Kidney epithelial cell (primary cell): ENCODE measurements at regions not wholly inside any gene's neighbourhood (a gene's known extent, or its start where the extent isn't known, plus 50 kb on each side); places are given as distances from the start of the nearest gene placed in this dataset.
"Not testable (repeated sequence)": the region's sequence is repeated elsewhere in the genome, so short reads cannot be mapped to it uniquely, and the experiment has no call there.

Experiments used
- DNase-seq: peaks from one replicate; pipeline ENCODE4 v3.0.0-alpha.2; 2010; ENCODE audit warnings: low read depth
- H3K27me3 ChIP-seq: 2 replicates; pipeline ENCODE4 v1.6.0; 2011; ENCODE audit warnings: low read length; ENCODE audit not compliant: control insufficient read depth, insufficient read depth
- H3K36me3 ChIP-seq: 2 replicates; pipeline ENCODE4 v1.5.1; 2011; ENCODE audit warnings: low read length; ENCODE audit not compliant: control insufficient read depth, insufficient read depth
- H3K4me3 ChIP-seq: 2 replicates; pipeline ENCODE4 v1.5.1; 2011; ENCODE audit warnings: low read depth, mild to moderate bottlenecking, control low read depth, low read length
- TF ChIP-seq, protein P1 (sequence below): IDR thresholded peaks from 2 replicates; pipeline ENCODE4 v1.5.1; 2011; ENCODE audit warnings: mild to moderate bottlenecking, moderate library complexity, low read length, control low read depth, inconsistent platforms; ENCODE audit not compliant: insufficient read depth, poor library complexity, severe bottlenecking

DNA sequence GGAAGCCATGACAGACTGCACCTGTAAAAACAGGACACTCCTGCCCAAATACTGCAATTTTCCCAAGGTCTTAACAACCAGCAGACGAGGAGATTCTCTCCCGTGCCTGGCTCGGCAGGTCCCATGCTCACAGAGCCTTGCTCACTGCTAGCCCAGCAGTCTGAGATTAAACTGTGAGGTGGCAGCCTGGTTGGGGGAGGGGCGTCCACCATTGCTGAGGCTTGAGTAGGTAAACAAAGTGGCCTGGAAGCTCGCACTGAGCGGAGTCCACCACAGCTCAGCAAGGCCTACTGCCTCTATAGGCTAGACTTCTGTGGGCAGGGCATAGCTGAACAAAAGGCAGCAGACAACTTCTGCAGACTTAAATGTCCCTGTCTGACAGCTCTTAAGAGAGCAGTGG is 80.3 kb downstream of the ANXA5 start:
- not testable (repeated sequence) for H3K36me3 ChIP-seq, DNase-seq, H3K27me3 ChIP-seq, H3K4me3 ChIP-seq

GRCh38 chr4:121614101-121614500 is 82.7 kb downstream of the ANXA5 start:
- no peak for DNase-seq
- H3K36me3 ChIP-seq: no peaks in the 10 kb centered on the region
- TF ChIP-seq, protein P1, sequence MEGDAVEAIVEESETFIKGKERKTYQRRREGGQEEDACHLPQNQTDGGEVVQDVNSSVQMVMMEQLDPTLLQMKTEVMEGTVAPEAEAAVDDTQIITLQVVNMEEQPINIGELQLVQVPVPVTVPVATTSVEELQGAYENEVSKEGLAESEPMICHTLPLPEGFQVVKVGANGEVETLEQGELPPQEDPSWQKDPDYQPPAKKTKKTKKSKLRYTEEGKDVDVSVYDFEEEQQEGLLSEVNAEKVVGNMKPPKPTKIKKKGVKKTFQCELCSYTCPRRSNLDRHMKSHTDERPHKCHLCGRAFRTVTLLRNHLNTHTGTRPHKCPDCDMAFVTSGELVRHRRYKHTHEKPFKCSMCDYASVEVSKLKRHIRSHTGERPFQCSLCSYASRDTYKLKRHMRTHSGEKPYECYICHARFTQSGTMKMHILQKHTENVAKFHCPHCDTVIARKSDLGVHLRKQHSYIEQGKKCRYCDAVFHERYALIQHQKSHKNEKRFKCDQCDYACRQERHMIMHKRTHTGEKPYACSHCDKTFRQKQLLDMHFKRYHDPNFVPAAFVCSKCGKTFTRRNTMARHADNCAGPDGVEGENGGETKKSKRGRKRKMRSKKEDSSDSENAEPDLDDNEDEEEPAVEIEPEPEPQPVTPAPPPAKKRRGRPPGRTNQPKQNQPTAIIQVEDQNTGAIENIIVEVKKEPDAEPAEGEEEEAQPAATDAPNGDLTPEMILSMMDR: no peak

DNA sequence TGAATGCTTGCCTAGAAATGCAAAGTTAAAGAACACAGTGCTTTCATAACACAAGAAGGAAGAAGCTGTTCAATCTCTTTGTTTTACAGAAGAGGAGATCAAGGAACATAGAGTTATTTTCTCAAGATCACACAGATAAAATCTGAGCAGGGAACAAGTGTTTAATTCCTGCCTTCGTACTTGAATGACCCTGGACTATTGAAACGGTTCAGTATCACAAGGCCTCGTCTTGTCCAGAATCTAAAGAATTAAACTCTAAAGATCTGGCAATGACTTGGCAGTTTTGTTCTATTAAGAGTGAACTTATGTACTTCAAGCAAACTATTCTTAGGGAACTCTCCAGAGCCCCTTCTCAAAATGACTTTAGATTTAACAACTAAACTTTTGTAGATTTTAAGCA is 97.7 kb downstream of the ANXA5 start:
- no peaks in the 10 kb centered on the region for H3K27me3 ChIP-seq
- DNase-seq: no peak
- TF ChIP-seq, protein P1: no peak
- H3K4me3 ChIP-seq: no peak overlapping the region
- no peaks in the 10 kb centered on the region for H3K36me3 ChIP-seq

More at GRCh38 chr4:121614101-121614500, 82.7 kb downstream of the ANXA5 start:
- no peak overlapping the region for H3K4me3 ChIP-seq
- no peaks in the 10 kb centered on the region for H3K27me3 ChIP-seq

DNA sequence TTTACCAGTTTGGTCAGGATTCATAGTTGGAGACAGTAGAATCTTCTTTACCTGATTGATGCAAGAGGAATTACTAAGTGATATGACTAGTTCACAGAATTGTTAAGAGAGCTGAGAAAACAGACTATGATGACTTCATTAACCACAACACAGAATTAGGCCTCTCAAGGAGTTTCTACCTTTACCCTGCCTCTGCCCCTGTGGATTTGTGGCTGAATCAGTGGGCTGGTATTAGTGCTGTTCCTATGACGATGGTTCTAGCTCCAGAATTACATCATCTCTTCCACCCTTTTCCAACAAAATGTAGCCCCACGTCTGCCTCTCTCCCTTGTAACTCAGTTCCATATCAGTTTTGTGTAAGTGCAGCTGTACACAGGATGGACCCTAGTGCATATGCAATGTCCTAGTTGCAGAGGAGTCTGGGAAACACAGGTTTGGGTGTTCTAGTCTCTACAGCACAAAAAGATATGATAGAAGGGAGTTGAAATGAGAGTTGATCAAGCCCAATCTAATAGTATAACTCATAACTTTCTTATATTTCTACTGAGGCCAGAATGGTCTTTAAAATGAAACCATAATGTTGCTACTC is 99.3 kb downstream of the ANXA5 start:
- H3K4me3 ChIP-seq: no peak overlapping the region
- H3K36me3 ChIP-seq: no peaks in the 10 kb centered on the region
- peak; percentile 77 for DNase-seq
- TF ChIP-seq, protein P1: no peak
- no peaks in the 10 kb centered on the region for H3K27me3 ChIP-seq

DNA sequence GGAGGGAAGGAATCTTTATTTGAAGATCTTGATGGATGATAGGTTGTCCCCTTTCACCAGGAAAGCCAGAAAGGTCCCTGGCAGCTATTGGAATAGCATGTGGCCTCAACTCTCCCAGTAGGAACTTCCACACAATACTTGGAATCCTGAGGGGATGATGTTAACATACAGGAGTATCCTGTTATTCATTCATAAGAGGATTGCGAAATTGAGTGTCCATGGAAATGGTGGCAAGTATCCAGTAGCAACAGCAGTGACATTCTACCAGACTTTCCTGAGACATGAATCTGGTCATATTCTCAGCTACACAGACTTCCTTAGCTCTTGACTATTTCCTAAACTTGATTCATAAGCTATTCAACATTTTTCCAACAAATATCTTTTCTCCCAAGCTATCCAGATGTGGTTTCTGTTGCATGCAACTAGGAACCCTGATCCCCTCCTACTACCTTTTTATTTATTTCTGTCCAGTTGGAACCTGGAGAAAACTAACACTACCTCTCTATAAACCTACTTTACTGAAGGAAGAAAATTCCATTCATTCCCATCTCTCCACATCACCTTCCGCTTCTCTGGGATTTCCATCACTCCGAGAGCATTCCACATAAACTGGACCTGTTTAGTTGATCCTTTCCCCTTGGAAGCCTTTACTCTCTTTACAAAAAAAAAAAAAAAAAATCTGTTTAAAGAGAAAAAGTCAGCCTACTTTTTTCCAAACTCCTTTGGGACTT is 101.8 kb downstream of the ANXA5 start:
- TF ChIP-seq, protein P1: no peak
- H3K27me3 ChIP-seq: no peaks in the 10 kb centered on the region
- H3K4me3 ChIP-seq: no peak overlapping the region
- peak; percentile 39 for DNase-seq
- H3K36me3 ChIP-seq: no peaks in the 10 kb centered on the region

- Histone ChIP-seq H3K36me3 (no peaks in the 10 kb centered on the region), H3K4me3 (no peak overlapping the region), H3K27me3 (no peaks in the 10 kb centered on the region)
- no peak for DNase-seq
- TF ChIP-seq, protein P1: no peak
Observed at GRCh38 chr4:121593760-121594159, 103.0 kb downstream of the ANXA5 start.

- DNase-seq, H3K36me3 ChIP-seq, H3K27me3 ChIP-seq, H3K4me3 ChIP-seq: not testable (repeated sequence)
Observed at GRCh38 chr4:121592257-121592656, 104.5 kb downstream of the ANXA5 start.
